Body of pancreas (tissue), 4 donors: ENCODE measurements at regions not wholly inside any gene's neighbourhood (a gene's known extent, or its start where the extent isn't known, plus 50 kb on each side); places are given as distances from the start of the nearest gene placed in this dataset.

Source experiments
- ATAC-seq: fragments of 150-250 bp; one replicate; pipeline ENCODE4 v1.9.1; 2016
- DNase-seq, 4 donors: peaks; one replicate each; pipeline ENCODE4 v3.0.0-alpha.2; 2019
- H3K27ac ChIP-seq, 4 donors: fragments of 200-600 bp; sonication (generic); 1 replicate in 3 of 4; 2 replicates in 1 of 4; pipeline versions ENCODE4 v1.5.1 to v1.6.1; 2016 to 2019; ENCODE audit warnings: mild to moderate bottlenecking in 1 of 4, mixed read lengths in 1 of 4, moderate library complexity in 1 of 4
- H3K27me3 ChIP-seq, 2 donors: fragments of 200-600 bp; sonication (generic); one replicate each; pipeline ENCODE4 v1.6.0; 2016; ENCODE audit warnings: mild to moderate bottlenecking in 1 of 2
- H3K36me3 ChIP-seq, 2 donors: fragments of 200-600 bp; sonication (generic); replicated peaks in 1 of 2; 2 replicates each; pipeline ENCODE4 v1.5.1; 2016; ENCODE audit warnings: low read depth in 2 of 2; ENCODE audit not compliant: insufficient read depth in 1 of 2
- H3K4me1 ChIP-seq: fragments of 200-600 bp; sonication (generic); one replicate; pipeline ENCODE4 v1.6.0; 2016
- H3K4me3 ChIP-seq, 2 donors: fragments of 200-600 bp; sonication (generic); 1 replicate in 1 of 2; 2 replicates in 1 of 2; pipeline ENCODE4 v1.5.1; 2016 to 2019
- H3K9me3 ChIP-seq, 3 donors: fragments of 200-600 bp; sonication (generic); 1 replicate in 2 of 3; 2 replicates in 1 of 3; pipeline ENCODE4 v1.5.1; 2016
- POLR2A ChIP-seq, 3 donors: fragments of 450-650 bp; IDR thresholded peaks; one replicate each; pipeline ENCODE4 v1.6.1; 2016; ENCODE audit warnings: antibody characterized with exemption in 3 of 3, mild to moderate bottlenecking in 2 of 3
- WGBS, 2 donors: methylation state at CpG; one replicate each; pipeline ENCODE4 v1.1.5; 2017; 5-methylcytosine and 5-hydroxymethylcytosine counted together
- intact Hi-C: fragments of 100-400 bp; cut with DNase I; formaldehyde crosslinking; loops from one replicate; pipeline ENCODE4 v1.15.1; 2023
- TF ChIP-seq, protein P1 (sequence below), 7 experiments: fragments of 450-650 bp in 4 of 7; fragments of 200-600 bp in 3 of 7; sonication (generic) in 3 of 7; IDR thresholded peaks; one replicate each; pipeline ENCODE4 v1.5.1; 2016 to 2019; ENCODE audit warnings: antibody characterized with exemption in 7 of 7

- TF ChIP-seq, protein P1, sequence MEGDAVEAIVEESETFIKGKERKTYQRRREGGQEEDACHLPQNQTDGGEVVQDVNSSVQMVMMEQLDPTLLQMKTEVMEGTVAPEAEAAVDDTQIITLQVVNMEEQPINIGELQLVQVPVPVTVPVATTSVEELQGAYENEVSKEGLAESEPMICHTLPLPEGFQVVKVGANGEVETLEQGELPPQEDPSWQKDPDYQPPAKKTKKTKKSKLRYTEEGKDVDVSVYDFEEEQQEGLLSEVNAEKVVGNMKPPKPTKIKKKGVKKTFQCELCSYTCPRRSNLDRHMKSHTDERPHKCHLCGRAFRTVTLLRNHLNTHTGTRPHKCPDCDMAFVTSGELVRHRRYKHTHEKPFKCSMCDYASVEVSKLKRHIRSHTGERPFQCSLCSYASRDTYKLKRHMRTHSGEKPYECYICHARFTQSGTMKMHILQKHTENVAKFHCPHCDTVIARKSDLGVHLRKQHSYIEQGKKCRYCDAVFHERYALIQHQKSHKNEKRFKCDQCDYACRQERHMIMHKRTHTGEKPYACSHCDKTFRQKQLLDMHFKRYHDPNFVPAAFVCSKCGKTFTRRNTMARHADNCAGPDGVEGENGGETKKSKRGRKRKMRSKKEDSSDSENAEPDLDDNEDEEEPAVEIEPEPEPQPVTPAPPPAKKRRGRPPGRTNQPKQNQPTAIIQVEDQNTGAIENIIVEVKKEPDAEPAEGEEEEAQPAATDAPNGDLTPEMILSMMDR (IDR thresholded peaks at IDR 0.05) = no peak
- no peak for TF ChIP-seq POLR2A (IDR thresholded peaks at IDR 0.05)
- Histone ChIP-seq H3K4me3 (no peak overlapping the region), H3K36me3 (no peaks in the 10 kb centered on the region), H3K4me1 (no peaks in the 10 kb centered on the region), H3K27ac (no peak overlapping the region), H3K27me3 (no peaks in the 10 kb centered on the region), H3K9me3 (no peaks in the 10 kb centered on the region)
- intact Hi-C loops = no loop called here
- ATAC-seq = no peak
- WGBS, 2 donors = 49 to 63% methylated on average over 3 of the region's 3 CpGs
- no peak for DNase-seq
Observed at GRCh38 chr13:68627379-68627778, 1397.2 kb upstream of the PCDH9 start.

- intact Hi-C loops = no loop called here
- H3K36me3 ChIP-seq = no peaks in the 10 kb centered on the region
- DNase-seq = no peak
- H3K4me3 ChIP-seq = no peak overlapping the region
- H3K4me1 ChIP-seq = no peaks in the 10 kb centered on the region
- 64 to 73% methylated on average over 10 of the region's 10 CpGs for WGBS, 2 donors
- H3K27me3 ChIP-seq = no peaks in the 10 kb centered on the region
- no peaks in the 10 kb centered on the region for H3K9me3 ChIP-seq
- TF ChIP-seq POLR2A (IDR thresholded peaks at IDR 0.05) = no peak
- TF ChIP-seq, protein P1 (IDR thresholded peaks at IDR 0.05) = no peak
- H3K27ac ChIP-seq = no peak overlapping the region
- no peak for ATAC-seq
Observed at GRCh38 chr13:68616600-68617222, 1386.6 kb upstream of the PCDH9 start.

DNA sequence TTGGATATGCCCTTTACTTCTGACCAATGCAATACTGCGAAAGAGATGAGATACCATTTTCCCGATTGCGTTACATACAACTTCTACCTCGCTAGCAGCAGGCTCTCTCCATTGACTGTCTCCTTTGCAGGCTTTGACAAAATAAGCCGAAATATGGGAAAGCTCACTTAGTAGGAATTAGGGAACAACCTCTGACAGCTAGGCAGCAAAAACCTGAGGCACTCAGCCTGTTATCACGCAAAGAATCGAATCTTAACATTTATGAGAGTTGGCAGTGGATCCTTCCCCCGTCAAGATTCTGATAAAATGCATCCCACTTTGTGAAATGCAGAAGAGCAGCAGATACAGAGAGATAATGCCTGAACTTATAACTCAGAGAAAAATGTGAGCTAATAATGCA, 1379.5 kb upstream of the PCDH9 start:
- H3K4me1 ChIP-seq = no peaks in the 10 kb centered on the region
- TF ChIP-seq, protein P1 (IDR thresholded peaks at IDR 0.05) = no peak
- no peak for TF ChIP-seq POLR2A (IDR thresholded peaks at IDR 0.05)
- intact Hi-C loops = no loop called here
- no peak overlapping the region for H3K27ac ChIP-seq
- DNase-seq = no peak
- no peaks in the 10 kb centered on the region for H3K27me3 ChIP-seq
- H3K4me3 ChIP-seq = no peak overlapping the region
- no peaks in the 10 kb centered on the region for H3K9me3 ChIP-seq
- no peak for ATAC-seq
- WGBS, 2 donors = 74 to 83% methylated on average over 8 of the region's 8 CpGs
- no peaks in the 10 kb centered on the region for H3K36me3 ChIP-seq

- no peaks in the 10 kb centered on the region for H3K27me3 ChIP-seq
- H3K4me3 ChIP-seq = no peak overlapping the region
- H3K4me1 ChIP-seq = no peaks in the 10 kb centered on the region
- DNase-seq (no peak), ATAC-seq (no peak)
- intact Hi-C loops = no loop called here
- TF ChIP-seq, protein P1 (IDR thresholded peaks at IDR 0.05) = no peak
- no peak for TF ChIP-seq POLR2A (IDR thresholded peaks at IDR 0.05)
- no peaks in the 10 kb centered on the region for H3K9me3 ChIP-seq
- H3K36me3 ChIP-seq = no peaks in the 10 kb centered on the region
- no peak overlapping the region for H3K27ac ChIP-seq
Observed at GRCh38 chr13:68608147-68608546, 1378.0 kb upstream of the PCDH9 start.

- Histone ChIP-seq H3K36me3 (no peaks in the 10 kb centered on the region), H3K9me3 (no peaks in the 10 kb centered on the region), H3K27me3 (no peaks in the 10 kb centered on the region), H3K4me1 (no peaks in the 10 kb centered on the region), H3K4me3 (no peak overlapping the region), H3K27ac (no peak overlapping the region)
- intact Hi-C loops = no loop called here
- TF ChIP-seq, protein P1 (IDR thresholded peaks at IDR 0.05) = no peak
- TF ChIP-seq POLR2A (IDR thresholded peaks at IDR 0.05) = no peak
- ATAC-seq = no peak
- no peak for DNase-seq
Observed at GRCh38 chr13:68597641-68598040, 1367.5 kb upstream of the PCDH9 start.
